ENCODE measurements at regions not wholly inside any gene's neighbourhood (a gene's known extent, or its start where the extent isn't known, plus 50 kb on each side); places are given as distances from the start of the nearest gene placed in this dataset.
"Not testable (repeated sequence)": the region's sequence is repeated elsewhere in the genome, so short reads cannot be mapped to it uniquely, and the experiment has no call there.

DNA sequence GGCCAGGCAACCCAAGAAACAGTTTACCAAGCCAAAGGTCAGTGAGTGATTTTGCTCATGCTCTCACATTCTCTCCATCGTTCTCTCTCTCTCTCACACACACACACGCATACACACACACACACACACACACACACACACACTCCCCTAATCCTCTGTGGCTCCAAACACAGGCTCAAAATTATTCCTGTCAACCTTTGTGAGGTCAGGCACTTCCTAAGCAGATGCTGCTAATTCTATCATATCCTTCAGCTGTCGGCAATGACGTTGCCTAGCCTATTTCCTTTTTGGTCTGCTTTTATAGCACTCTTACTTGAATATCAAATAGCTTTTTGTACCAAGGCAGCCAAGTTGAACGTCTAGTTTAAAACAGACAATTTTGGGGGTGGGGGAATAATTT is 98.9 kb upstream of the EGLN3 start:
- 65 to 67% (median 65%) methylated on average over 5 of the region's 5 CpGs for WGBS, 3 donors
- intact Hi-C loops (cut with DNase I), result no loop called here
- DNase-seq, result no peak

DNA sequence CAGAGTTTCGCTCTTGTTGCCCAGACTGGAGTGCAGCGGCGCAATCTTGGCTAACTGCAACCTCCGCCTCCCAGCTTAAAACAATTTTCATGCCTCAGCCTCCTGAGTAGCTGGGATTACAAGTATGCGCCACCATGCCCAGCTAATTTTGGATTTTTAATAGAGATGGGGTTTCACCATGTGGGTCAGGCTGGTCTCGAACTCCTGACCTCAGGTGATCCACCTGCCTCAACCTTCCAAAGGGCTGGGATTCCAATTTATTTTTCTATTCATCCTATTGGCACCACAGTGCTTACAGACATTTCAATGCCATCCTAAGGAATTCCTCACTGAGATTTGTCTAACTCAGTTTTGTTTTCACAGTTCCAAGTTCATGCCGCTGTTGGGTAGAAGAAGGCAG is 98.3 kb upstream of the EGLN3 start:
- H3K27ac ChIP-seq; H3K9me3 ChIP-seq; H3K36me3 ChIP-seq; H3K4me3 ChIP-seq; H3K4me1 ChIP-seq (ENCODE audit: insufficient read depth); intact Hi-C loops (cut with DNase I); DNase-seq; H3K27me3 ChIP-seq: not testable (repeated sequence)
- 92 to 98% (median 98%) methylated on average over 7 of the region's 7 CpGs for WGBS, 3 donors

More for the DNA sequence above, 98.9 kb upstream of the EGLN3 start:
- TF ChIP-seq EP300 (IDR thresholded peaks at IDR 0.05), result no peak
- no peak overlapping the region for H3K27ac ChIP-seq
- no peaks in the 10 kb centered on the region for H3K36me3 ChIP-seq
- no peaks in the 10 kb centered on the region for H3K27me3 ChIP-seq
- no peak overlapping the region for H3K4me3 ChIP-seq
- H3K9me3 ChIP-seq, result no peaks in the 10 kb centered on the region
- H3K4me1 ChIP-seq (ENCODE audit: insufficient read depth), result peaks cover 1% of the 10 kb centered on the region

DNA sequence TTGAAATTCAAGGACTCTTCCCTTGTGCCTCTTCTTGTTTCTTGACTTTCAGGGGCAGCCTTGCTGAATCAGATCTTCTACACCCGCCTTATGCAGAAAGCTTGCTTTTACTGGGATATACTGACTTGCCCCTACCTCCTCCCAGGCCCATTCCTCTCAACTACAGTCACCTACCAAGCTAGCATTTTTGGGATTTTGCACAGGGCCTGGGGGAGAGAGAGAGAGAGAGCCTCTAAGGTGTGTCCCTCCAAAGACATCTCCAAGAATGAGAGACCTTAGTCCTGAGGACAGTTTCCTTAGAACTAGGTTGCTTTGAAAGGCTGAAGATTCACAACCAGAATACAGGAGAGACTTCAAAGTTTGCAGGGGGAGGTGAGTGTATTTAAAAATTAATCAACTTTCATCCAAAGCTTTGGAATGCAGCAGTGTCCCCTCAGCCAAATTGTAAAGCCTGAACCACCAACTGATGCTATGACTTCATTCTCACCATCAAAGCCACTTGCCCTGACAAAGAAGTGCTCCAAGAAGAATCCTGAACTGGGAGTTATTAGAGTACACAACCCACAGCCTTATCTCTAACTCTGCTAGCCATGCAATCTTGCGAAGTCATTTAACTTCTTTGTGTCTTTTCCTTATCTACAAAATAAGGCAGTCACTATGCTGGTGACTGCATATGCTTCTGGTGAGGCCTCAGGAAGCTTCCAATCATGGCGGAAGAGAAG is 96.1 kb upstream of the EGLN3 start:
- intact Hi-C loops (cut with DNase I), result no loop called here
- no peaks in the 10 kb centered on the region for H3K9me3 ChIP-seq
- no peak for TF ChIP-seq POLR2A (IDR thresholded peaks at IDR 0.05)
- no peak for TF ChIP-seq EP300 (IDR thresholded peaks at IDR 0.05)
- TF ChIP-seq, protein P1, sequence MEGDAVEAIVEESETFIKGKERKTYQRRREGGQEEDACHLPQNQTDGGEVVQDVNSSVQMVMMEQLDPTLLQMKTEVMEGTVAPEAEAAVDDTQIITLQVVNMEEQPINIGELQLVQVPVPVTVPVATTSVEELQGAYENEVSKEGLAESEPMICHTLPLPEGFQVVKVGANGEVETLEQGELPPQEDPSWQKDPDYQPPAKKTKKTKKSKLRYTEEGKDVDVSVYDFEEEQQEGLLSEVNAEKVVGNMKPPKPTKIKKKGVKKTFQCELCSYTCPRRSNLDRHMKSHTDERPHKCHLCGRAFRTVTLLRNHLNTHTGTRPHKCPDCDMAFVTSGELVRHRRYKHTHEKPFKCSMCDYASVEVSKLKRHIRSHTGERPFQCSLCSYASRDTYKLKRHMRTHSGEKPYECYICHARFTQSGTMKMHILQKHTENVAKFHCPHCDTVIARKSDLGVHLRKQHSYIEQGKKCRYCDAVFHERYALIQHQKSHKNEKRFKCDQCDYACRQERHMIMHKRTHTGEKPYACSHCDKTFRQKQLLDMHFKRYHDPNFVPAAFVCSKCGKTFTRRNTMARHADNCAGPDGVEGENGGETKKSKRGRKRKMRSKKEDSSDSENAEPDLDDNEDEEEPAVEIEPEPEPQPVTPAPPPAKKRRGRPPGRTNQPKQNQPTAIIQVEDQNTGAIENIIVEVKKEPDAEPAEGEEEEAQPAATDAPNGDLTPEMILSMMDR (IDR thresholded peaks at IDR 0.05), result no peak
- no peak overlapping the region for H3K4me3 ChIP-seq
- H3K27ac ChIP-seq, result no peak overlapping the region
- WGBS, 3 donors, result 98 to 99% (median 99%) methylated on average over 3 of the region's 3 CpGs
- no peak for DNase-seq
- H3K27me3 ChIP-seq, result no peaks in the 10 kb centered on the region
- no peaks in the 10 kb centered on the region for H3K36me3 ChIP-seq
- H3K4me1 ChIP-seq (ENCODE audit: insufficient read depth), result no peaks in the 10 kb centered on the region

DNA sequence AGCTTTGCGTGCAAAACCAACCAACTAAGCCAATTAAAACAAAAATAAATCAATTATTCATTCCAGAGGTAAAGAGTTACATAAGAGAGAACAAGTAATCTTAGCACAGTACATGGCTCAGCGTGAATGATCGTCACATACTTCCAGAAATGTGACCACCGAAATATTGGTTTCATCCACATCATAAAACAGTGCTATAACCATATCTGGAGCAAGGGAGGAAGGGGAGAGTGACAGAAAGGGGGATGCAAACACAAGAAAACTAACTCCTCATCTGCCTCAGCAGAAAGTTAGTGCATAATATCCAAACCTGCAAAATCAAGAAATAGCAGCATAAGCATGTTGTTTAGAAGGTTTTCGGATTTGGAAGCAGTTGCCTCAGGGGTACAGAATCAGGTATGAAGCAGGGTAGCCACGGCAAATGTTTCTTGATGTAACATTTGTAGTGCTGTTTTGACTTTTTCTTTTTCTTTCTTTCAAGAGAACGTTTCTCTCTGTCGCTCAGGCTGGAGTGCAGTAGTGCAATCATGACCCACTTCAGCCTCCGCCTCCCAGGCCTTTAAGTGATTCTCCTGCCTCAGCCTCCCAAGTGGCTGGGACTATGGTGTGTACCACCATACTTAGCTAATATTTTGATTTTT is 93.9 kb upstream of the EGLN3 start:
- no peak for DNase-seq
- TF ChIP-seq EP300 (IDR thresholded peaks at IDR 0.05) (no peak), POLR2A (IDR thresholded peaks at IDR 0.05) (no peak)
- TF ChIP-seq, protein P1 (IDR thresholded peaks at IDR 0.05), result no peak
- intact Hi-C loops (cut with DNase I), result no loop called here
- no peaks in the 10 kb centered on the region for H3K9me3 ChIP-seq
- no peaks in the 10 kb centered on the region for H3K36me3 ChIP-seq
- no peak overlapping the region for H3K27ac ChIP-seq
- WGBS, 3 donors, result 87 to 93% (median 93%) methylated on average over 9 of the region's 9 CpGs
- no peaks in the 10 kb centered on the region for H3K27me3 ChIP-seq
- H3K4me3 ChIP-seq, result no peak overlapping the region
- H3K4me1 ChIP-seq (ENCODE audit: insufficient read depth), result no peaks in the 10 kb centered on the region

DNA sequence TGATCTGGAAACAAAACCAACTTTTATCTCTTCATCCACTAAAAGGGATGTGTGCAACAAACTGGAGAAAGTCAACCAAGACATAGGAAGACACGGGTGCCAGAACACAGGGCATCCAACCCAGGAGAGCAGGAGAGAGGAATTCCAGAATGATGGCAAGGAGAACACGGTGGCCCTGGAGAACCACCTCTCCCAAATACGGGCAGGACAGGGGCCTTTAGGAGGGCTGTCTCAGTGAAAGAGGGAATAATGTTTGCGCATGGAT is 93.4 kb upstream of the EGLN3 start:
- no peak for DNase-seq
- Histone ChIP-seq H3K9me3 (no peaks in the 10 kb centered on the region), H3K27ac (no peak overlapping the region), H3K4me3 (no peak overlapping the region), H3K36me3 (no peaks in the 10 kb centered on the region), H3K4me1 (ENCODE audit: insufficient read depth) (no peaks in the 10 kb centered on the region), H3K27me3 (no peaks in the 10 kb centered on the region)
- TF ChIP-seq POLR2A (IDR thresholded peaks at IDR 0.05) (no peak), EP300 (IDR thresholded peaks at IDR 0.05) (no peak)
- TF ChIP-seq, protein P1 (IDR thresholded peaks at IDR 0.05), result no peak
- intact Hi-C loops (cut with DNase I), result no loop called here
- WGBS, 3 donors, result 90 to 92% (median 92%) methylated on average over 4 of the region's 4 CpGs
